ENCODE measurements at regions not wholly inside any gene's neighbourhood (a gene's known extent, or its start where the extent isn't known, plus 50 kb on each side); places are given as distances from the start of the nearest gene placed in this dataset.
A peak's percentile ranks its signal among the peaks of the same experiment; 100 is the strongest.

- TF ChIP-seq CTCF (IDR thresholded peaks at IDR 0.05; ENCODE audit: control insufficient read depth, extremely low read depth, insufficient read depth), result no peak
- no peak for DNase-seq (ENCODE audit: low read depth)
Observed at GRCh38 chr14:96663491-96664067, 133.6 kb upstream of the VRK1 start.

GRCh38 chr14:96666088-96666487 is 131.1 kb upstream of the VRK1 start:
- peak; percentile 19; the same call in 1 of the 2 replicates for TF ChIP-seq CTCF (IDR thresholded peaks at IDR 0.05; ENCODE audit: control insufficient read depth, extremely low read depth, insufficient read depth)
- no peak for DNase-seq (ENCODE audit: low read depth)

More at GRCh38 chr14:96663491-96664067, 133.6 kb upstream of the VRK1 start:
- no peak overlapping the region for H3K4me3 ChIP-seq (ENCODE audit: low read depth, low read length)

GRCh38 chr14:96670391-96670790 is 126.8 kb upstream of the VRK1 start:
- no peak for TF ChIP-seq CTCF (IDR thresholded peaks at IDR 0.05; ENCODE audit: control insufficient read depth, extremely low read depth, insufficient read depth)
- no peak for DNase-seq (ENCODE audit: low read depth)
- no peak overlapping the region for H3K4me3 ChIP-seq (ENCODE audit: low read depth, low read length)

More at GRCh38 chr14:96666088-96666487, 131.1 kb upstream of the VRK1 start:
- no peak overlapping the region for H3K4me3 ChIP-seq (ENCODE audit: low read depth, low read length)

- H3K4me3 ChIP-seq (ENCODE audit: low read depth, low read length), result no peak overlapping the region
- DNase-seq (ENCODE audit: low read depth), result no peak
- peak; percentile 5; the same call in 1 of the 2 replicates for TF ChIP-seq CTCF (IDR thresholded peaks at IDR 0.05; ENCODE audit: control insufficient read depth, extremely low read depth, insufficient read depth)
Observed at GRCh38 chr14:96671218-96671617, 126.0 kb upstream of the VRK1 start.

GRCh38 chr14:96673706-96674105 is 123.5 kb upstream of the VRK1 start:
- no peak for TF ChIP-seq CTCF (IDR thresholded peaks at IDR 0.05; ENCODE audit: control insufficient read depth, extremely low read depth, insufficient read depth)
- no peak for DNase-seq (ENCODE audit: low read depth)
- H3K4me3 ChIP-seq (ENCODE audit: low read depth, low read length), result no peak overlapping the region

- no peak for TF ChIP-seq CTCF (IDR thresholded peaks at IDR 0.05; ENCODE audit: control insufficient read depth, extremely low read depth, insufficient read depth)
- no peak for DNase-seq (ENCODE audit: low read depth)
- H3K4me3 ChIP-seq (ENCODE audit: low read depth, low read length), result no peak overlapping the region
Observed at GRCh38 chr14:96674121-96674520, 123.1 kb upstream of the VRK1 start.

GRCh38 chr14:96676166-96676565 is 121.0 kb upstream of the VRK1 start:
- DNase-seq (ENCODE audit: low read depth), result no peak
- TF ChIP-seq CTCF (IDR thresholded peaks at IDR 0.05; ENCODE audit: control insufficient read depth, extremely low read depth, insufficient read depth), result no peak
- no peak overlapping the region for H3K4me3 ChIP-seq (ENCODE audit: low read depth, low read length)

Data from LNCaP clone FGC (cell line).